Lower lobe of right lung (tissue), 2 donors: ENCODE measurements at regions not wholly inside any gene's neighbourhood (a gene's known extent, or its start where the extent isn't known, plus 50 kb on each side); places are given as distances from the start of the nearest gene placed in this dataset.

Source experiments
- ATAC-seq, 2 donors: fragments of 200-7000 bp; cut with Tn5 transposase; one replicate each; pipeline ENCODE4 v1.9.1; 2020 to 2022; ENCODE audit warnings: mild to moderate bottlenecking in 2 of 2, moderate library complexity in 2 of 2
- DNase-seq: peaks from one replicate; pipeline ENCODE4 v3.0.0-alpha.2; 2020
- H3K27ac ChIP-seq: fragments of 200-600 bp; one replicate; pipeline ENCODE4 v1.8.0; 2022
- H3K27me3 ChIP-seq: fragments of 200-600 bp; one replicate; pipeline ENCODE4 v1.8.0; 2022; ENCODE audit warnings: low read depth
- H3K36me3 ChIP-seq: fragments of 200-600 bp; one replicate; pipeline ENCODE4 v1.8.0; 2022; ENCODE audit warnings: mild to moderate bottlenecking
- H3K4me1 ChIP-seq: fragments of 200-600 bp; one replicate; pipeline ENCODE4 v1.8.0; 2022
- H3K4me3 ChIP-seq: fragments of 200-600 bp; one replicate; pipeline ENCODE4 v1.8.0; 2022; ENCODE audit warnings: mild to moderate bottlenecking
- H3K9me3 ChIP-seq: fragments of 200-600 bp; one replicate; pipeline ENCODE4 v1.8.0; 2022
- intact Hi-C: fragments of 100-400 bp; cut with DNase I; formaldehyde crosslinking; loops from one replicate; pipeline ENCODE4 v1.11.0; 2022
- TF ChIP-seq, protein P1 (sequence below): fragments of 200-600 bp; IDR thresholded peaks from one replicate; pipeline ENCODE4 v1.8.0; 2022; ENCODE audit warnings: antibody characterized with exemption, mild to moderate bottlenecking
- donor health status: DM: no; HTN: yes; CAD: no; lungs with severe emphysema.

DNA sequence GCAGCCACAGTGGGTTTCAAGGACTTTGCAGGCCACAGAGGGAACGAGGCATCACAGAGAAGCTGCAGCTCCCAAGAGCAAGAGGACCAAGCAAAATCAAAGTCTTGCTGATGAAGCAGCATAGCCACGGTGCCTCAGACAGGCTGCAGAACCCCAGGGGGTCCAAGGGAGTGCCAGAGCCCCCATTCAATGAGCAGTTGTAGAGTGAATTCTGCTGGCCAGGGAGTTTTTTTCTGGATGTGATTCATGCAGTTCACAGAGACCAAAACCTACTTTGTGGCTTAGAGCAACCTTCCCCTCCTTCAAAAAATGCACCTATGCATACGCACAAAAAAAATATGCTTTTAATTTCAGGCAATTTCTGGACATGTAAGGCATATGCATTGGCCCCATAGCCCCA is 409.0 kb downstream of the VPS13C start:
- no peaks in the 10 kb centered on the region for H3K36me3 ChIP-seq
- no peak overlapping the region for H3K27ac ChIP-seq
- DNase-seq (no peak), ATAC-seq (no peak)
- TF ChIP-seq, protein P1, sequence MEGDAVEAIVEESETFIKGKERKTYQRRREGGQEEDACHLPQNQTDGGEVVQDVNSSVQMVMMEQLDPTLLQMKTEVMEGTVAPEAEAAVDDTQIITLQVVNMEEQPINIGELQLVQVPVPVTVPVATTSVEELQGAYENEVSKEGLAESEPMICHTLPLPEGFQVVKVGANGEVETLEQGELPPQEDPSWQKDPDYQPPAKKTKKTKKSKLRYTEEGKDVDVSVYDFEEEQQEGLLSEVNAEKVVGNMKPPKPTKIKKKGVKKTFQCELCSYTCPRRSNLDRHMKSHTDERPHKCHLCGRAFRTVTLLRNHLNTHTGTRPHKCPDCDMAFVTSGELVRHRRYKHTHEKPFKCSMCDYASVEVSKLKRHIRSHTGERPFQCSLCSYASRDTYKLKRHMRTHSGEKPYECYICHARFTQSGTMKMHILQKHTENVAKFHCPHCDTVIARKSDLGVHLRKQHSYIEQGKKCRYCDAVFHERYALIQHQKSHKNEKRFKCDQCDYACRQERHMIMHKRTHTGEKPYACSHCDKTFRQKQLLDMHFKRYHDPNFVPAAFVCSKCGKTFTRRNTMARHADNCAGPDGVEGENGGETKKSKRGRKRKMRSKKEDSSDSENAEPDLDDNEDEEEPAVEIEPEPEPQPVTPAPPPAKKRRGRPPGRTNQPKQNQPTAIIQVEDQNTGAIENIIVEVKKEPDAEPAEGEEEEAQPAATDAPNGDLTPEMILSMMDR: no peak
- no peaks in the 10 kb centered on the region for H3K4me1 ChIP-seq
- H3K9me3 ChIP-seq: no peaks in the 10 kb centered on the region
- no peak overlapping the region for H3K4me3 ChIP-seq
- no peaks in the 10 kb centered on the region for H3K27me3 ChIP-seq
- intact Hi-C loops: no loop called here

DNA sequence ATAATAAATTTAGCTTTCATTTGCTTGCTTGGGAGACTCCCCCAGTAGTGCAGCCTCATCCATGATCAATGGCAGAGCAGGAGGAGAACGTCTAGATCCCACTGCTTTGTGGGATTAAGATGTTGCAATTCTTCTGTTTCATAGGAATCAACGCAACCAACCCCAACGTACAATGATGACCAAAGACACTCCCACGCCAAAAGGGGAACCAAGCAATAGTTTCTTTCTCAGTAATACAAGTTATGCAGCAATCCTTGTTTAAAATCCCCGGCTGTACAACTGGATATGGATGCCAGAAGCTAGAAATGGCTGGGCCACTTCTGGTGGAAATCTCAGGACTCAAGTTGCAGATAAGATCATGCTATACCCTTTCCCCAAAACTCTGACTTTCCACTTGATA is 411.2 kb downstream of the VPS13C start:
- H3K9me3 ChIP-seq: no peaks in the 10 kb centered on the region
- TF ChIP-seq, protein P1: no peak
- intact Hi-C loops: no loop called here
- H3K27ac ChIP-seq: no peak overlapping the region
- H3K36me3 ChIP-seq: no peaks in the 10 kb centered on the region
- ATAC-seq (no peak), DNase-seq (no peak)
- H3K4me3 ChIP-seq: no peak overlapping the region
- H3K27me3 ChIP-seq: peaks cover 3% of the 10 kb centered on the region
- H3K4me1 ChIP-seq: no peaks in the 10 kb centered on the region

DNA sequence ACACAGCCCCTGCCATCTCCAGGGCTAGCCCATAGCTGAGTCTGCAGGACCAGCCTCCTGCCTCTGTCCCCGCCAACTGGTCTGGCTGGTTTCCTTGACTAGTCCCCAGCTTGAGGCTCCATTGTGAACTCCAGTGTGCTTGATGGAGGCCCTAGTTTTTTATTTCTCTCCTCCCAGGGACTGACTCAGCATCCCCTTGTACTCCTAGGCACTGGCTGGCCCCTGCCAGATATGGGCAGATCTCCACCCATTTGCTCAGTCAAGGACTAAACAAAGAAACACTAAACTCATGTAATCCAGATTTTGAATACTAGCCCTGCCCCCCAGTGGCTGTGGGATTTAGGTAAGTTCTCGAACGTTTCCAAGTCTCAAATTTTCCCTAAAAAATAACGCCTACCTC is 415.4 kb upstream of the RORA start:
- ATAC-seq: no peak
- Histone ChIP-seq H3K27ac (no peak overlapping the region), H3K4me1 (no peaks in the 10 kb centered on the region), H3K36me3 (no peaks in the 10 kb centered on the region), H3K27me3 (peaks cover 3% of the 10 kb centered on the region), H3K4me3 (no peak overlapping the region), H3K9me3 (no peaks in the 10 kb centered on the region)
- TF ChIP-seq, protein P1: no peak
- intact Hi-C loops: no loop called here
- no peak for DNase-seq

DNA sequence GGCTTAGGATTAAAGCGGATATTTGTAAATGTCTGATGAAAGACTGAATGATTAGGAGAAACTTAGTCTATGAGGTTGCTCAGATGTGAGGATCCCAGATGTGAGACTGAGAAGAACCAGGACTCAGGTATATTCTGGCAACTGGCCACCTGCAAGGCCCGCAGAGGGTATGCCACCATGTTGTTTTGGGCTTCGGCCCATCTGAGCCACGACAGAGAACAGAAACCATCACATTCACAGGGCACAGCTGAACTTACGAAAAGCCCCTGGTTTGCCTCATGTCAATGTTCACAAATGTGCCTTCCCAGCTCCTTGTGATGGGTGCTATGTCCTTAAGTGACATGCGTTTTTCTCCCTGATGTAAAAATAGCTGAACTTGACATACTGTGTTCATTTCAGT is 412.5 kb upstream of the RORA start:
- Histone ChIP-seq H3K36me3 (no peaks in the 10 kb centered on the region), H3K4me3 (no peak overlapping the region), H3K9me3 (no peaks in the 10 kb centered on the region), H3K4me1 (no peaks in the 10 kb centered on the region), H3K27me3 (peaks cover 3% of the 10 kb centered on the region), H3K27ac (no peak overlapping the region)
- DNase-seq: no peak
- TF ChIP-seq, protein P1: no peak
- intact Hi-C loops: no loop called here
- no peak for ATAC-seq

DNA sequence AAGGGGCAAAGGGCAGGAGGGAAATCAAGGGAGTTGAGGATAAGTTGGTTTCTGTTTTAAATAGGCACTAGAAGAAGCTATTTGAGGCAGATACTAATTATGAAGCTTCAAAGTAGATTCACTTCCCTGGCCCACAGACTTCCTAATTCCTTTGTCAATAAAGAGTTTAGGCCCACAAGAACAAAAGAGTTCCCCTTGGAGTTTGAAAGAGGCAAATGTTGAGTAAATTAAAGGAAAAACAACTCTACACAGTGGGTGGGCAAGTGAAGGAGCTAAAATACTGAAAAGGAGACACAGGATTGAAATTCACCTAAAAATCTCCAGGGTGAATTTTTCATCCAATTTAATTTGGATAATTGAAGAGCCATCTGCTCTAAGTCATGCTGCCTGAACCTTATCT is 411.7 kb upstream of the RORA start:
- TF ChIP-seq, protein P1: no peak
- DNase-seq (no peak), ATAC-seq (no peak)
- Histone ChIP-seq H3K27me3 (peaks cover 3% of the 10 kb centered on the region), H3K9me3 (no peaks in the 10 kb centered on the region), H3K27ac (no peak overlapping the region), H3K4me3 (no peak overlapping the region), H3K36me3 (no peaks in the 10 kb centered on the region), H3K4me1 (no peaks in the 10 kb centered on the region)
- intact Hi-C loops: no loop called here

DNA sequence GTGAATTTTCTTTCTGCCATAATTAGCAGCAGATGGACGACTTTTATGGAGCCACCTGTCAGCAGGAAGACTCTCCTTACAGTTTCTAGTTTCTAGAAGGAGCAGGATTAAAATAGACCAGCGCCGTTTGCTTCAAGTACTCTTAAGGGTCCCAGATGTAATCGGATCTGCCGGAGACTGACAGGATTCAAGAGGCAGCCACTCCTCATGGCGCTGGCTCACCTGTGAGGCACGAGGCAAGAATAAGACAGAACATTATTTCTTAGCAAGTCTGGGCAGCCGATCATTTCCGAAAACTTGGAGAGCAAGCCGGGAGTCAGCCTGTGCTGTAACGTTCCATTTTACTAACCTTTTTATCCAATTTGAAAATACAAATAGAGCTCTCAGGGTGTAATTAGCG is 410.4 kb upstream of the RORA start:
- DNase-seq (no peak), ATAC-seq (peak; percentile 53 to 64)
- H3K4me3 ChIP-seq: no peak overlapping the region
- no peak overlapping the region for H3K27ac ChIP-seq
- no peaks in the 10 kb centered on the region for H3K36me3 ChIP-seq
- TF ChIP-seq, protein P1: no peak
- H3K9me3 ChIP-seq: no peaks in the 10 kb centered on the region
- H3K4me1 ChIP-seq: no peaks in the 10 kb centered on the region
- no peaks in the 10 kb centered on the region for H3K27me3 ChIP-seq
- intact Hi-C loops: no loop called here
